Ammon's horn (tissue), 1 donor: ENCODE measurements at regions not wholly inside any gene's neighbourhood (a gene's known extent, or its start where the extent isn't known, plus 50 kb on each side); places are given as distances from the start of the nearest gene placed in this dataset.
"Not testable (repeated sequence)": the region's sequence is repeated elsewhere in the genome, so short reads cannot be mapped to it uniquely, and the experiment has no call there.

Source experiments
- DNase-seq: peaks from one replicate; pipeline ENCODE4 v3.0.0-alpha.2; 2016; ENCODE audit warnings: low spot score

- no peak for DNase-seq
Measured at GRCh38 chr4:3365326-3365725, 72.5 kb downstream of the RGS12 start.

GRCh38 chr4:3365871-3366842 lies 73.3 kb downstream of the RGS12 start:
- no peak for DNase-seq

DNA sequence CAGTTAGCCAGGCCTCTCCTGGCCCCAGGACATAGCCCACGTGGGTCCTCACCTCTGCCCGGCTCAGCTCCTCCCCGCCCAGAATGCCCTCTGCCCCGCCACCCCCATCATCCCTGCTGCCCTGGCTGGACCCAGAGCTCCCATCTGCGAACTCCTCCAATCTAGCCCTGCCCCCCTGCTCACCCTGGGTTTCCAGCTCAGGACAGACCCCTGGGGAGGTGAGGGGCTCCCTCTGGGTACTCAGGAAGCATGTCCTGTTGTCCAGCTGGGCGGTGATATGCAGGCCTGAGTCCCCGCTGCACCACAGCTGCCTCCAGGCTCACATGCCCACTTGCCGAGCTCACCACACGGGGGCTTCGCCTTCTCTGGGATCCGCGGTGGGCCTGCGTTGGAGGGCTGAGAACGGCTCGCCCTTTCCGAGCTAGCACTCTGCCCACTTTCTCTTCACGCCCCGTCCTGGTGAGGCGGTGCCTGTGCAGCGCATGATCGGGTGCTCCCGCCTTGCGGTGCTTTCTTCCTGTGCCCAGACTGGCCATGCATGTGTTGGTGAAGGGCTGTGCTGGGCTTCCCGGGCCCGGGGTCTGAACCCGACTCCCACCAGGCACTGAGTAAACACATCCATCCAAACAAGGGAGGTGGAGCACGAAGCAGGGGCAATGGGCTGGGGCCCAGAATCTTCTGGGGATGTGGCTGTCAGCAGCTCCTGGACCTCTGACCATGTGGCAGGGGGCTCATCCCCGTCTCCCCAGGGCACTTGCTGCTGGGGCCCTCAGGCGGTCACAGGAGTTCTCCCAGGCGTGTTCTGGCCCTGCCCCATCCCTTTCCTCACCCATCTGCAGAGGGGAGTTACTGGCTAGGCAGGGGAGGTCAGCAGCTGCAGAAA lies 74.3 kb downstream of the RGS12 start:
- DNase-seq: no peak

DNA sequence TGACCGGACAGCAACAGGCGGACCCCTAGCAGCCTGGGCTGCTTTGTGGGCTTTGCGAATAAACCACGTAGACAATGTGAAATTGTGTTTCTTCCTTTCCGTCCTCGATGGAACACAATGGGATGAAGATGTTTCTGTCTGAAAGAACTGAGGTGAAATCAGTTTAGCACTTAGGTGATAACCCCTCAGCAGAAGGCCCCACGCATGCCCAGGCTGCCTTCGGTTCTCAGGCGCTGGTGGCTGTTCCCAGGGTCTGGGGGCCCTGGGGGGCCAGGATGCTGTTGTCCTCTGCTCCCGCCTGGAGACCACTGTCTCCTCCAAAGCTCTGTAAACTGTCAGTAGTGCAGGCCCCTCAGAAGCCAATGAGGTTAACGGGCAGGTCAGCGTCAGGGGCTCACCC lies 73.9 kb upstream of the HGFAC start:
- no peak for DNase-seq

DNA sequence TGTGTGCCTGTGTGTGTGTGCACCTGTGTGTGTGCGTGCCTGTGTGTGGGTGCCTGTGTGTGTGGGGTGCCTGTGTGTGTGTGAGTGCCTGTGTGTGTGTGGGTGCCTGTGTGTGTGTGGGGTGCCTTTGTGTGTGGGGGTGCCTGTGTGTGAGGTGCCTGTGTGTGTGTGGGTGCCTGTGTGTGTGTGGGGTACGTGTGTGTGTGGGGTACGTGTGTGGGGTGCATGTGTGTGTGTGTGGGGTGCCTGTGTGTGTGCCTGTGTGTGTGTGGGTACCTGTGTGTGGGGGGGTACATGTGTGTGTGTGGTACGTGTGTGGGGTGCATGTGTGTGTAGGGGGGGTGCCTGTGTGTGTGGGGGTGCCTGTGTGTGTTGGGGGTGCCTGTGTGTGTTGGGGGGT lies 73.4 kb upstream of the HGFAC start:
- DNase-seq: no peak

DNA sequence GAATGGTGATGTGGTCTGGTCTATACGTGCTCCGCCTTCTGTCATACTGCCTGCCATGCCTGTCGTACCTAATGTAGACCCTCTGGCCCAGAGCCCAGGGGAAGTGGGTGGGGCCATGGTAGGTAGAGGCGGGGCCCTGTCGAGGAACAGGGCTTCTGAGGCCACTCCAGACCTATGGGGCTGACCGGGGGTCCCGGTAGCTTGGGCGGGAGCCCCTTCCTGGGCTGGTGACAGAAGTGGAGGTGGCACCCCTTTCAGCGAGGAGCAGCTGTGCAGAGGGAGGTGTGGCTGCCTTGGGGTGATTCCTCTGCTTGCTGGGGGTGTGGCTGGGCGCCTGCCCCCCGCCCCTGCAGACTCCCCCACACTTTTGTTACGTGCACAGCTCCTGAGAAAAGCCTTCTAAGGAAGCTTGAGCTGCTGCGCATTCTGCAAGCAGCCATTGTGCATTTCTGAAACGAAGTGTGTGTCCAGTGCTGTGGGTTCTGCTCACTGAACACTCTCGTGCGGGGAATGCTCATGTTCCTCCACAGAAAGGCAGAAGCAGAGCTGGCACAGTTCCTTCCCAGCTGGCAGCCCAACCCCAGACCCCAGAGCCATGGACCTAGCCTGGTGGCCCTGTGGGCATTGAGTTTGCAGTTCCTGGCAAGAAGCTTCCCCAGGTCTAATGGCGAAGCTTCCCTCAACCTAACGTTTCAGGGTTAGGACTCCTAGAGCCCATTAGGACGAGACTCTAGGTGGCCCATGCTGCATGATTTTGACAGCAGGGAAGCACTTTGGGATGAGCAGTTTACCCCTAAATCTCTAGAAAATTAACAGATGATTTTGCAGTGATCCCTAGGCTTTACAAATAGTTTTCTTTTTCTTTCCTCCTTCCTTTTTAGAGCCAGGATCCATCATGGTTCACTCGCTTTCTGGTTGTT lies 72.7 kb upstream of the HGFAC start:
- peak; percentile 52 for DNase-seq

DNA sequence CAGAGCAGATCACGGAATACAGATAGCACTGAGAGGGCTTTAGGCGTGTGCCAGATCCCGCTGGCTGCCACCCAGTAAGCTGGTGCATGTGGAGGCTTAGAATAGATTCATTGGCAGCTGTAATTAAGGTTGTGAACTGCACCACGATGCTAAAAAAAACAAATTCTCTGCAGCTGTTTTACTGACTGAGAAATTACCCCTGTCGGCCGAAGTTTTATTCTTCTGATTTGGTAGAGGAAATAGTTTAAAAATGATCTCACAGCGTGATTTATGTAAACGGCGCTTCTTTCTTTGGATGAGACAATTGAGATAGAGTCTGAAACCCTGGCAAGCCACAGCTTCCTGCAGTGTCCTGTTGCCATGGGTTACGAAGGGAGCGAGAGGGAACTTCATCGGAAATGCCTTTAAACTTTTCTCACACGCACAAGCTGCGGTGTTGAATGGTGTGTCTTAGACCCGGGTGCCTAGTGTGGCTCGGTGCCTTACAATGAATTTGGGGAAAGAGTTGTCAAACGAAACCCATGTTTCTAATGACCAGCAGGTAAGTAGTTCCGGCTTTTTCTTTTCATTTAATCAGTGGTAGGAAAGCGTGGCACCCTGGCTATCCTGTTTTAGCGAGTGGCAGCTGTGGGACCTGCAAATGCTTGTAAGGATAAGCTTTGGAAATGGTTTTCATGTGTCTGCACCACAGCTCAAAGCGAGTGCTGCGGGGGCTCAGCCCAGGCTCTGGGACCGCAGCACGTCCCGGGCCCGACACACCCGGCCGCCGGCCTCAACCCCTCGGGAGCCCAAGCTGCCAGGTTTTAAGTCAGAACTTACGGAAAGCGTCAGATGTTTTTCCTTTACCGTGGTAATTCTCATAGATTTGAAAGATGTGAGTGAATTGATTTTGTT lies 71.7 kb upstream of the HGFAC start:
- peak; percentile 76 for DNase-seq

DNA sequence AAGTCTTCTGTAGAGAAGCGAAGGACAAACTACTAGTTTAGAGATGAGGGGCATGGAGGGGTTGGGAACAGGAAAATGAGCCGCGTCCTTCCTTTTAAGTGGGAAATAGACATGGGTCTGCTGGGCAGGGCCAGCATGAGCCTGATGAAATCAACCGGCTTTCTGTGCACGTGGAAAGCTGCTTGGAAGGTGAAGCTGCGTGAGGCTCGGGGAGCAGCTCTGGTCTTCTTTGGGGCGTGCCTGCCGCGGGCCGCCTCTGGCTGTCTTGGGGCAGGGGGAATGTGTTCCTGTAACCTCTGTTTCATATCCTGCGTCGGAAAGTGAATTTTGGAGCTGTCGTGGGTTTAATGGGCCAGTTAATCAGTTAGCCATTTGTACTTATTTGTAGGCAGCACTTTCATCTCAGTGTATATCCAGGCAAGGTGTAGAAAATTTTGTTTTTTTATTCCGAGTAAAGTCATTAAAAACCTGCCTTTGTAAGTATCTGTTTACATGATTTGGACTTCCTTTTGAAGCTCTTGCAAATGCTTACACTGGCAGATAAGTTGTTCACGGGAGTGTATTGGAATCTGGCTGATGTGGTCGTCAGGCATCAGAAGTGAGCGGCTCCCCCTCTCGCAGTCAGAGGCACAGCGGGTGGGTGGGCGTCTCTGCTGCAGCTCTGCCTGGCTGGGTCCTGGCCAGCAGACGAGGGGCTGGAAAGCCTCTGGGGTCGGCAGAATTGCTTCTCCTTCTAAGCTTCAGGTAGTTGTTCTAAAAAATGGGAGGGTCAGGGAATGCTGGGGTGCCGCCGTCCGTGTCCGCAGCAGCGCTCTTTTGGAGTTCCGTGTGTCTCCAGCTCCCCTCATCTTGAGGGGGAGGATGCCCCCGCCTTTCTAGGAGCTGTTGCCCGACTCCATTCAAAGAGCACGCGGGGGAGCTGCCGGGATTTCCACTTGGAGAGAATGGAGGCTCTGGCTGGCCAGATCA lies 70.5 kb upstream of the HGFAC start:
- DNase-seq: peak; percentile 61

DNA sequence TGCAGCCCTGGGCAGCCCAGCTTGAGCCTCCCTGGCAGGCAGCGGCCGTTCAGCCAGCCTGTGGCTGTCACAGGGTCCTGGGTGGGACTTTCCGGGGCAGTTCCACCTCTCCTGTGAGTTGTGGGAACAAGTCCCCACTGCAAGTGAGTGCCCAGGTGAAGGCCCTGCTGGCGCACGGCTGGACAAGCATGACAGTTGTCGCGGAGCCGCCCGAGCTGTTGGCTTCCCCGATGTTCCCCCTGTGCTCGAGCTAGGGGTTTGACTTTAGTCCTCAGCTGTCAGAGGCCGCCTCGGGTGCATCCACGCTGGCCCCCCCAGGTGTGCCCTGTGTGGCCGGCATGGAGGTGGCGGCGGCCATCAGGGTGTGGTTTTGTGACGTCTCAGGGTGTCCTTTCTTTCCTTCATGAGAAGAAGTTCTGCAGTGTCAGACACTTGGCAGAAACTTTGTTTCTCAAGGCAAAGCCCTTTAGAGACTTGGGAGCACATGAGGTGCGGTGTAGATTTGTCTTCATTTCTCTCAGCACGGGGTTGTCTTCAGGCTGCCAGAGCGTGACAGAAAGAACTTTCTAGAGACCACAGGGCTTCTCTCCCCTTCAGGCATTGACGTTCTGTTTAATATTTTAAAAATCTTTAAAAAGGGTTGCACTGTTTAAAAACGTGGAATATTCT lies 69.4 kb upstream of the HGFAC start:
- DNase-seq: no peak

DNA sequence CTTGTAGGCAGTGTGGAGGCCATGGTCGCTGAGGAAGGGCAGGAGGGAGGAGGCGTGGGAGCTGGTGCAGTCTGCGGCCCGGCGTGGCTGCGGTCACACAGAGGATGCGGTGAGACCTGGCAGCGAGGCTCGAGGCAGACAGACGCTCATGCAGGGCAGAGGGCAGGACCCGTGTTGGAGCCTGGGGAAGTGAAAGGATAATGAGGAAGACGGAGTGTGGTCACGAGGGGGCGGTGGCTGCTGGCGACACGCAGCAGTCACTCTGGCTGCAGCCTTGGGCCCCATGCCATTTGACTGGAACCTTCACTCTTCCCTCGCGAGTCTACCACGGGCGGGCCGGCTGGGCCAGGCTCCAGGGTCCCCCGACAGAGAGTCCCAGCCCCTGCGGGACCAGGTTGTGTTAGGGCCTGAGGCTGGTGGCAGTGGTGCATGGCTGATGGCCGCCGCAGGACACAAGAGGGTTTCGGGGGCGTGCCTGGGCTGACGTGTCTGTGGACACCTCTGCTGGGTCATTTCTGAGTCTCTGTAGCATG lies 68.8 kb upstream of the HGFAC start:
- peak; percentile 87 for DNase-seq

- DNase-seq: no peak
Measured at GRCh38 chr4:3373468-3373867, 68.3 kb upstream of the HGFAC start.

GRCh38 chr4:3374011-3374645 lies 67.6 kb upstream of the HGFAC start:
- no peak for DNase-seq

DNA sequence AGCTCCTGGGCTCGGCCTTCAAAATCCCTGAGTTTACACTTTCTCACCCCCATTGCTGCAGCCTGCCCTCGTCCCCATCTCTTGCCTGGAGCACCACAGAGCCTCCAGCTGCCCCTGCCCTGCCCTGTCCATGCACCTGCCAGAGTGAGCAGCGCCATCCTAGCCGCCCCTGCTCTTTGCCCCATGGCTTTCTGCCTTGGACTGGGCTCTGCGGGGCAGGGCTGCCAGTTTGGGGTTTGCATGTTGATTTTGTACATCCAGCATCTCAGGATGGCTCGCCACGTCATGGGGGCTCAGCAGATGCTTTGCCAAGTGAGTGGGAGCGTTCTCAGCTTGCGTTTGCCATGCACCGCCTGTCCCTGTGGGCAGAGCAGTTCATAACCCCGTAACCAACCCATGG lies 67.1 kb upstream of the HGFAC start:
- DNase-seq: no peak

DNA sequence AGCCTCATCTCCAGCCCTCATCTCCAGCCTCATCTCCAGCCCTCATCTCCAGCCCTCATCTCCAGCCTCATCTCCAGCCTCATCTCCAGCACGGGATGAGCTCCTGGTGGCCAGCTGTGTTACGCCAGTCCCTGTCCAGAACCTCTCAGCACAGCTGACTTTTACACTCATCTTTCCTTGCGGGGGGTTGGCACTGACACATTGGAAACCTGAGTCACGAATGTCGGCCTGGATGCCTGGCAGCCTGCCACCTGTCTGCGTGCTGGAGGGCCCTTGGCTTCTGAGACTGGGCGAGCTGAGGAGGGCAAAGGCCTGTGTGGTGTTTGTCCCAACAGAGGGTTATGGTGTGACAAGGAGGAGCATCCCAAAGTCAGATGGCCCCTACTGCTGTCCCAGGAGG lies 66.1 kb upstream of the HGFAC start:
- DNase-seq: no peak

- no peak for DNase-seq
Measured at GRCh38 chr4:3376266-3376665, 65.5 kb upstream of the HGFAC start.

DNA sequence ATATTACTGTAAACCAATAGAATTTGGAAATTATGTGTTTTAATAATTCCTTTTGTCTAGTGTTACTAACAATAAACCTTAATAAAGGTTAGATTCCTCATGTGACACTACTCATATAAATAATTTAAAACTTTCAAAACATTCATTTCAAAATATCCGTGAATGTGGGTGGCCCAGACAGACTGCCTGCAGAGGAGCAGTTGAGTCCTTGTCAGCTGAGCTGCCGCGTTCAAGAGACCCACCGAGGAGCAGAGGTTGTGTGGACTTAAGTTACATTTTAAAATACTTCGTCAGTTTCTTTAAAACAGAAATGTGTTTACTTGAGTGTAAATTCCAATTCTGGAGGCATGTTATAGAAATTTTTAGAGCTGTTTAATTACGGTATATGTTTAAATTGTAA lies 64.2 kb upstream of the HGFAC start:
- no peak for DNase-seq

- DNase-seq: not testable (repeated sequence)
Measured at GRCh38 chr4:3380336-3380735, 61.4 kb upstream of the HGFAC start.

- DNase-seq: not testable (repeated sequence)
Measured at GRCh38 chr4:3381208-3381607, 60.6 kb upstream of the HGFAC start.
